CD14-positive monocyte (primary cell): ENCODE measurements at regions not wholly inside any gene's neighbourhood (a gene's known extent, or its start where the extent isn't known, plus 50 kb on each side); places are given as distances from the start of the nearest gene placed in this dataset.

ENCODE experiments used
- DNase-seq, 3 donors: peaks; one replicate each; pipeline ENCODE4 v3.0.0-alpha.2; 2011 to 2022
- H2AFZ ChIP-seq: 2 replicates; pipeline ENCODE4 v1.6.0; 2012; ENCODE audit warnings: mild to moderate bottlenecking, low read depth, low read length, inconsistent platforms; ENCODE audit not compliant: insufficient read depth, poor library complexity, severe bottlenecking
- H3K27ac ChIP-seq, 2 donors: 1 replicate in 1 of 2; 2 replicates in 1 of 2; pipeline ENCODE4 v1.5.1; 2012 to 2013; ENCODE audit warnings: low read length in 2 of 2, control low read depth in 1 of 2, inconsistent platforms in 1 of 2, low read depth in 1 of 2, mild to moderate bottlenecking in 1 of 2
- H3K27me3 ChIP-seq, 2 donors: one replicate each; pipeline versions ENCODE4 v1.6.0 to v1.6.1; 2011 to 2013; ENCODE audit warnings: low read length in 2 of 2; ENCODE audit not compliant: control insufficient read depth in 2 of 2, insufficient read depth in 2 of 2
- H3K36me3 ChIP-seq, 2 donors: replicated peaks in 1 of 2; 1 replicate in 1 of 2; 2 replicates in 1 of 2; pipeline versions ENCODE4 v1.5.1 to v1.6.1; 2012 to 2013; ENCODE audit warnings: low read length in 2 of 2, control low read depth in 1 of 2, inconsistent platforms in 1 of 2, mild to moderate bottlenecking in 1 of 2; ENCODE audit not compliant: insufficient read depth in 2 of 2, control insufficient read depth in 1 of 2
- H3K4me1 ChIP-seq, 2 donors: 1 replicate in 1 of 2; 2 replicates in 1 of 2; pipeline versions ENCODE4 v1.5.1 to v1.6.1; 2012 to 2013; ENCODE audit warnings: low read length in 2 of 2, control low read depth in 1 of 2, inconsistent platforms in 1 of 2, mild to moderate bottlenecking in 1 of 2, moderate library complexity in 1 of 2; ENCODE audit not compliant: insufficient read depth in 2 of 2, control insufficient read depth in 1 of 2
- H3K4me2 ChIP-seq: replicated peaks from 2 replicates; pipeline ENCODE3; 2012; ENCODE audit warnings: low read length, moderate library complexity, mild to moderate bottlenecking; ENCODE audit not compliant: poor library complexity, severe bottlenecking; ENCODE audit errors: extremely low read depth
- H3K4me3 ChIP-seq, 3 experiments: fragments of 200-600 bp in 1 of 3; sonication (generic) in 1 of 3; replicated peaks in 1 of 3; 1 replicate in 2 of 3; 2 replicates in 1 of 3; pipeline ENCODE4 v1.5.1; 2011 to 2013; ENCODE audit warnings: low read length in 3 of 3, mild to moderate bottlenecking in 3 of 3, control low read depth in 2 of 3, low read depth in 2 of 3, inconsistent platforms in 1 of 3, moderate library complexity in 1 of 3
- H3K79me2 ChIP-seq: 2 replicates; pipeline ENCODE4 v1.6.0; 2012; ENCODE audit warnings: mild to moderate bottlenecking, control low read depth, inconsistent platforms, low read length, moderate library complexity; ENCODE audit not compliant: insufficient read depth
- H3K9ac ChIP-seq: 2 replicates; pipeline ENCODE4 v1.6.0; 2017; ENCODE audit warnings: low read length, mild to moderate bottlenecking; ENCODE audit not compliant: insufficient read depth, poor library complexity, severe bottlenecking
- H3K9me3 ChIP-seq, 2 donors: replicated peaks in 1 of 2; 1 replicate in 1 of 2; 2 replicates in 1 of 2; pipeline versions ENCODE4 v1.5.1 to v1.6.1; 2012 to 2013; ENCODE audit warnings: low read length in 2 of 2, control low read depth in 1 of 2; ENCODE audit not compliant: control insufficient read depth in 1 of 2, insufficient read depth in 1 of 2
- H4K20me1 ChIP-seq: 2 replicates; pipeline ENCODE4 v1.6.0; 2012; ENCODE audit warnings: mild to moderate bottlenecking, low read length, control low read depth, moderate library complexity; ENCODE audit not compliant: insufficient read depth
- H3K27ac Mint-ChIP-seq, 7 donors: one replicate each; pipeline ENCODE4 v1.8.0; 2020; ENCODE audit warnings: mild to moderate bottlenecking in 7 of 7, mixed read lengths in 7 of 7, moderate library complexity in 6 of 7, inconsistent platforms in 2 of 7
- H3K27me3 Mint-ChIP-seq, 3 donors: one replicate each; pipeline ENCODE4 v1.8.0; 2021 to 2022; ENCODE audit warnings: low read depth in 3 of 3, mild to moderate bottlenecking in 3 of 3, mixed read lengths in 3 of 3, moderate library complexity in 3 of 3, inconsistent platforms in 1 of 3
- H3K36me3 Mint-ChIP-seq, 2 donors: one replicate each; pipeline ENCODE4 v1.8.0; 2020; ENCODE audit warnings: mixed read lengths in 2 of 2, inconsistent platforms in 1 of 2, mild to moderate bottlenecking in 1 of 2
- H3K4me1 Mint-ChIP-seq: one replicate; pipeline ENCODE4 v1.8.0; 2020; ENCODE audit warnings: mild to moderate bottlenecking, mixed read lengths
- H3K4me3 Mint-ChIP-seq, 2 donors: one replicate each; pipeline ENCODE4 v1.8.0; 2020; ENCODE audit warnings: mild to moderate bottlenecking in 2 of 2, mixed read lengths in 2 of 2, moderate library complexity in 1 of 2
- H3K9me3 Mint-ChIP-seq, 7 donors: one replicate each; pipeline ENCODE4 v1.8.0; 2020 to 2022; ENCODE audit warnings: mixed read lengths in 7 of 7, mild to moderate bottlenecking in 6 of 7, moderate library complexity in 6 of 7, inconsistent platforms in 2 of 7
- WGBS: methylation state at CpG from one replicate; pipeline ENCODE4 v1.1.5; 2013; ENCODE audit warnings: missing lambda C conversion rate; ENCODE audit not compliant: insufficient coverage; 5-methylcytosine and 5-hydroxymethylcytosine counted together
- intact Hi-C, 2 donors: fragments of 100-400 bp; cut with micrococcal nuclease; formaldehyde crosslinking; loops; one replicate each; pipeline versions ENCODE4 v1.15.0 to v1.15.1; 2023
- TF ChIP-seq, protein P1 (sequence below): fragments of 200-600 bp; IDR thresholded peaks from one replicate; pipeline ENCODE4 v1.8.0; 2022; ENCODE audit warnings: antibody characterized with exemption, mild to moderate bottlenecking

DNA sequence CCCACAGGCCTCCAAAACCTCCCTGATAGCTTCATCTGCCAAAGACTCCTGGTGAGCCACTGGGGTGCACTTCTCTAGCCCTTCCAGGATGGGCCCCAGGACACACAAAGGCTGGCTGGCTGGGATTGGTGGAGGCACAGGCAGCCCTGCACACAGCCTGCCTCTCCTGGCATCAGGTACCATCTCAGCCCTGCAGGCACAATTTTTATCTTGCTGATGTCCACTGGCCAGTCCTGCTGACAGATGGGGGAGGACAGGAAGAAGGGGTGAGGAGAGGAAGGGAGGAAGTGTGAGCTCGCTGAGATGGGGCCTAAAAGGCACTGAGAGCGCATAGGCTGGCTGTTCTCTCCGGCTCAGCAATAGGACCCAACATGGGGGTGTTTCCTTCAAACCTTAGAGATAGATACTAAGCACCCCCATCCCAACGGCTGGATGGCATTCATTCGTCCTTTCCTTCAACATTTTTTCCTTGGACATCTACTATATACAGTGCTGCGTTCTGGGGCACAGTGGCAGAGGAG is 92.7 kb downstream of the PJA1 start:
- Mint-ChIP-seq H3K36me3 (no peaks in the 10 kb centered on the region), H3K27ac (no peak overlapping the region), H3K4me3 (no peak overlapping the region), H3K4me1 (no peaks in the 10 kb centered on the region), H3K27me3 (peaks cover 0 to 7% (median 6%) of the 10 kb centered on the region in 3 donors), H3K9me3 (peaks cover 0 to 3% (median 0%) of the 10 kb centered on the region in 7 donors)
- Histone ChIP-seq H3K36me3 (no peaks in the 10 kb centered on the region), H3K27ac (no peak overlapping the region), H2AFZ (no peak overlapping the region), H3K9ac (no peak overlapping the region), H3K4me3 (no peak overlapping the region), H3K79me2 (no peaks in the 10 kb centered on the region), H3K9me3 (no peaks in the 10 kb centered on the region), H3K27me3 (no peaks in the 10 kb centered on the region), H3K4me2 (no peak overlapping the region), H3K4me1 (no peaks in the 10 kb centered on the region), H4K20me1 (no peaks in the 10 kb centered on the region)
- TF ChIP-seq, protein P1, sequence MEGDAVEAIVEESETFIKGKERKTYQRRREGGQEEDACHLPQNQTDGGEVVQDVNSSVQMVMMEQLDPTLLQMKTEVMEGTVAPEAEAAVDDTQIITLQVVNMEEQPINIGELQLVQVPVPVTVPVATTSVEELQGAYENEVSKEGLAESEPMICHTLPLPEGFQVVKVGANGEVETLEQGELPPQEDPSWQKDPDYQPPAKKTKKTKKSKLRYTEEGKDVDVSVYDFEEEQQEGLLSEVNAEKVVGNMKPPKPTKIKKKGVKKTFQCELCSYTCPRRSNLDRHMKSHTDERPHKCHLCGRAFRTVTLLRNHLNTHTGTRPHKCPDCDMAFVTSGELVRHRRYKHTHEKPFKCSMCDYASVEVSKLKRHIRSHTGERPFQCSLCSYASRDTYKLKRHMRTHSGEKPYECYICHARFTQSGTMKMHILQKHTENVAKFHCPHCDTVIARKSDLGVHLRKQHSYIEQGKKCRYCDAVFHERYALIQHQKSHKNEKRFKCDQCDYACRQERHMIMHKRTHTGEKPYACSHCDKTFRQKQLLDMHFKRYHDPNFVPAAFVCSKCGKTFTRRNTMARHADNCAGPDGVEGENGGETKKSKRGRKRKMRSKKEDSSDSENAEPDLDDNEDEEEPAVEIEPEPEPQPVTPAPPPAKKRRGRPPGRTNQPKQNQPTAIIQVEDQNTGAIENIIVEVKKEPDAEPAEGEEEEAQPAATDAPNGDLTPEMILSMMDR = no peak
- WGBS = no CpG with 5 or more reads among the region's 6 CpGs
- intact Hi-C loops = no loop called here
- DNase-seq = no peak

DNA sequence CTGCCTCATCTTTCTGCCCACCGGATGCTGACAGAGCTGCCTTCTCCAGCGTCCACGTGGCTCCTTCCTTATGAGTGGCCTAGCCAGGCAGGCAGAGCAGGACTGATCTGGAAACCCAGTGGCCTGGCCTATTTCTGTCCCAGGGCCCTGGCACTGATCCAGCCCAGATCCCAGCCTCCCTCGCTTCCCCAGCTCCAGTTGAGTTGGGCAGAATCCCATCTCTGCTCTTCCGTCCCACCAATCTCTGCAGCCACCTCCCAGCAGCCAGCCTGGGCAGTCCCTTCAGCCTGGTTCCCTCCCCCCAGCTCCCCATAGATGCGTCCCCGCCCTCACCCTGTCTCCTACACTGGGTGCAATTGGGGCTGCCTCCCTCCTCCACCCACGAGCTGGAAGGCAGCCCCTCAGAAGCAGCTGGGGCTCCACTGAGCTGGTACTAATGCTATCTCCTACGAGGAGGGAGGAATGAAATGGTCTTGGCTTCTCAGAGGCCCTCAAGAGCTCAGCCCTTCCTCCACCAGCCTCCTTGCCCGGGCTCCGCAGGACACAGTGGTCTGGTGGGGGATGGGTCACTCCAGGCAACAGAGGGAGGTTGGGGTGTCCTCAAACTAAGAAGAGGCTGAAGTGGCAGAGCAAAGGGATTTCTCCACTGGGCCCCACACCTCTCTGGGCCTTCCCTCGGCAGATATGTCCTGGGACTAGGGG is 94.2 kb downstream of the PJA1 start:
- H3K27ac Mint-ChIP-seq = no peak overlapping the region
- Histone ChIP-seq H3K27ac (no peak overlapping the region), H3K4me2 (no peak overlapping the region), H3K79me2 (no peaks in the 10 kb centered on the region), H3K4me3 (no peak overlapping the region), H3K36me3 (no peaks in the 10 kb centered on the region), H3K4me1 (no peaks in the 10 kb centered on the region), H3K9ac (no peak overlapping the region), H4K20me1 (no peaks in the 10 kb centered on the region), H2AFZ (no peak overlapping the region), H3K9me3 (no peaks in the 10 kb centered on the region), H3K27me3 (no peaks in the 10 kb centered on the region)
- no peaks in the 10 kb centered on the region for H3K4me1 Mint-ChIP-seq
- no peak for DNase-seq
- intact Hi-C loops = no loop called here
- H3K36me3 Mint-ChIP-seq = no peaks in the 10 kb centered on the region
- no peak overlapping the region for H3K4me3 Mint-ChIP-seq
- TF ChIP-seq, protein P1 = no peak
- WGBS = 100% methylated on average over 4 of the region's 12 CpGs
- H3K27me3 Mint-ChIP-seq = peaks cover 0 to 10% (median 9%) of the 10 kb centered on the region in 3 donors
- peaks cover 0 to 3% (median 0%) of the 10 kb centered on the region in 7 donors for H3K9me3 Mint-ChIP-seq
